AG04449 (cell line): ENCODE measurements at regions not wholly inside any gene's neighbourhood (a gene's known extent, or its start where the extent isn't known, plus 50 kb on each side); places are given as distances from the start of the nearest gene placed in this dataset.

Source experiments
- CTCF ChIA-PET: fragments of 350-600 bp; formaldehyde crosslinking; extraction: SDS; loops from one replicate; lab custom pipeline; 2021; ENCODE audit warnings: antibody characterized with exemption; lab: Yijun Ruan, JAX
- POLR2A ChIA-PET: fragments of 400-600, 350-600 bp; formaldehyde crosslinking; extraction: SDS; loops from one replicate; lab custom pipeline; 2020; ENCODE audit warnings: antibody characterized with exemption, inconsistent platforms; lab: Yijun Ruan, JAX
- DNase-seq: peaks from one replicate; pipeline ENCODE4 v3.0.0-alpha.2; 2010; ENCODE audit warnings: low read depth, low spot score
- H3K4me3 ChIP-seq: 2 replicates; pipeline ENCODE4 v1.5.1; 2011; ENCODE audit warnings: low read depth, mild to moderate bottlenecking, control low read depth, low read length
- TF ChIP-seq, protein P1 (sequence below): IDR thresholded peaks from one replicate; pipeline ENCODE4 v1.5.1; 2011; ENCODE audit warnings: mild to moderate bottlenecking, moderate library complexity, low read length, control low read depth, inconsistent platforms; ENCODE audit not compliant: insufficient read depth; ENCODE audit errors: missing control alignments

- CTCF ChIA-PET: no interaction called here
- TF ChIP-seq, protein P1, sequence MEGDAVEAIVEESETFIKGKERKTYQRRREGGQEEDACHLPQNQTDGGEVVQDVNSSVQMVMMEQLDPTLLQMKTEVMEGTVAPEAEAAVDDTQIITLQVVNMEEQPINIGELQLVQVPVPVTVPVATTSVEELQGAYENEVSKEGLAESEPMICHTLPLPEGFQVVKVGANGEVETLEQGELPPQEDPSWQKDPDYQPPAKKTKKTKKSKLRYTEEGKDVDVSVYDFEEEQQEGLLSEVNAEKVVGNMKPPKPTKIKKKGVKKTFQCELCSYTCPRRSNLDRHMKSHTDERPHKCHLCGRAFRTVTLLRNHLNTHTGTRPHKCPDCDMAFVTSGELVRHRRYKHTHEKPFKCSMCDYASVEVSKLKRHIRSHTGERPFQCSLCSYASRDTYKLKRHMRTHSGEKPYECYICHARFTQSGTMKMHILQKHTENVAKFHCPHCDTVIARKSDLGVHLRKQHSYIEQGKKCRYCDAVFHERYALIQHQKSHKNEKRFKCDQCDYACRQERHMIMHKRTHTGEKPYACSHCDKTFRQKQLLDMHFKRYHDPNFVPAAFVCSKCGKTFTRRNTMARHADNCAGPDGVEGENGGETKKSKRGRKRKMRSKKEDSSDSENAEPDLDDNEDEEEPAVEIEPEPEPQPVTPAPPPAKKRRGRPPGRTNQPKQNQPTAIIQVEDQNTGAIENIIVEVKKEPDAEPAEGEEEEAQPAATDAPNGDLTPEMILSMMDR: no peak
- H3K4me3 ChIP-seq: no peak overlapping the region
- POLR2A ChIA-PET: interaction anchor here (0.6 kb wide), 1 partner anchor 54 kb away, joined by 3 read pairs; no protein-coding TSS in a partner anchor
- no peak for DNase-seq
Observed at GRCh38 chr10:132121511-132121830, 55.7 kb downstream of the JAKMIP3 start.

DNA sequence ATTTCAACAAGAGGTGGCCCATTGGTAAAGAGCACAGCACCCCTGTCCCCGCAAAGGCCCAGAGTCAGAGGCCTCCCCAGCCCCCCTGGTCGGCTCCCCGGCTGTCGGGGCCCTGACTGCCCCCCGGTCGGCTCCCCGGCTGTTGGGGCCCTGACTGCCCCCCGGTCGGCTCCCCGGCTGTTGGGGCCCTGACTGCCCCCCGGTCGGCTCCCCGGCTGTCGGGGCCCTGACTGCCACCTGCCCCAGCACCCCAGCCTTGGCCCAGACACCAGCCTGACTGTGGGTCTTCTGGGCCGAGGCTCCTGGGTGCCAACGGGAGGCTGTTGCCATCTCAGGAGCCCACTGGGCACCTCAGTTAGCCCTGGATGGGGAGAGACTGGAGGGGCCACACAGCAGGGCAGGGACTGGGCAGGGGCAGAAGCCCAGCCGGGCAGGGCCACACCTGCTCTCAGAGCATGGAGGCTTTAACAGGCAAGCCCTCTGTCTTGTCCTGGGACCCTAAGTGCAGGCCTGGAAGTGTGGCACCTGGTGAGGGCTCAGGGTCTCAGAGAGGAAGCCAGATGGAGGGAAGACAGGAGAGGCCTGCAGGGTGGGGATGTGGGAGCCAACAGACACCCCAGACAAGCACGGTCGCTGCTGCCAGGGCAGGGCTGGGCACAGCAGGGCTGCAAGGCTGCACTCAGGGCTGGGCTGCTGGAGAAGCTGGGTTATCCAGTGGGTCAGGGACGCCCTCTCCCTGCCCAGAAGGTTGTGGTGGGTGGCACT is 56.5 kb downstream of the JAKMIP3 start:
- H3K4me3 ChIP-seq: no peak overlapping the region
- DNase-seq: no peak
- TF ChIP-seq, protein P1: no peak
- ChIA-PET POLR2A (interaction anchor here (0.6 kb wide), 1 partner anchor 55 kb away, joined by 3 read pairs; no protein-coding TSS in a partner anchor), CTCF (no interaction called here)

- TF ChIP-seq, protein P1: no peak
- CTCF ChIA-PET: interaction anchor here (0.6 kb wide), 1 partner anchor 8 kb away, joined by 3 read pairs; no protein-coding TSS in a partner anchor
Observed at GRCh38 chr10:132122939-132123445, 57.2 kb downstream of the JAKMIP3 start.

DNA sequence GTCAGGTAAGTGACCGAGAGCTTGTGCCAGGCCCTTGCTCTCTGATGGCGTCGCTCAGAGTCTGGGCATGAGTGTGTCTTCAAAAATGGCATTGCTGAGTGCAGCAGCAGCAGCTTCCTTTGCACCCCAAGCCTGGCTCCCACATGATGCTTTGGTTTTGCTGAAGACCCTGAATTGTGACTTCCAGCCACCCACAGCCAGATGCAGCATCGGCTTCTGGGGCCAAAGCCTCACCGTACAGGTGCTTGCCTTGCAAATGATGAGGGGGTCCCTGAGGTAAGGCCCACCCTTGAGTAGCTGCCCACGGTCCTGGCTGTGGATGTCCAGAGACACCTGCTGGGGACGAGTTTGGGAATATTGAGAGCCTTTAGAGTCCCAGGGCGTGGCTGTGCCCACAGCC is 57.9 kb downstream of the JAKMIP3 start:
- CTCF ChIA-PET: interaction anchor here (0.6 kb wide), 1 partner anchor 9 kb away, joined by 3 read pairs; no protein-coding TSS in a partner anchor
- DNase-seq: no peak
- POLR2A ChIA-PET: no interaction called here
- no peak overlapping the region for H3K4me3 ChIP-seq
- TF ChIP-seq, protein P1: no peak

More at GRCh38 chr10:132122939-132123445, 57.2 kb downstream of the JAKMIP3 start:
- H3K4me3 ChIP-seq: no peak overlapping the region
- DNase-seq: no peak
- POLR2A ChIA-PET: no interaction called here

- POLR2A ChIA-PET: no interaction called here
- TF ChIP-seq, protein P1: no peak
- no peak overlapping the region for H3K4me3 ChIP-seq
- no peak for DNase-seq
- CTCF ChIA-PET: no interaction called here
Observed at GRCh38 chr10:132124201-132124920, 58.6 kb downstream of the JAKMIP3 start.

DNA sequence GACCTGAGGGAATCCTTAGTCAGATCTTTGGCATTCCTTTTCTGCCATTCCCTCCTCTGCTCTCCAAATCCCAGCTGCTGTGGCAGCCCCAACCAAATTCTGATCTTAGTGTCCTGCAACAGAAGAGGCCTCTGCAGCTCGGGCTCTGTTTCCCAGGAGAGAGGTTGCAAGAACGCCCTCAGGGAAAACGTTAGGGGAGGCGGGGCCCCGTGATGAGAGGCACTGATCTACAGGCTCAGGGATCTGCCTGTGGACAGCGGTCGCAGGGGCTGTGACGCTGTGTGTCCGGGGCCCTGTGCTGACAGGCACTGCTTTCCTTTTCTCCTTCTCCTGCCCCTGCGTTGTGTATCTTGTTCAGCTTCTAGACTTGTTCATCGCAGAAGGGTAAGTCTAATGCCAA is 57.3 kb upstream of the DPYSL4 start:
- ChIA-PET CTCF (interaction anchor here (1.2 kb wide), 1 partner anchor 13 kb away, joined by 3 read pairs; no protein-coding TSS in a partner anchor), POLR2A (no interaction called here)
- no peak for DNase-seq
- no peak overlapping the region for H3K4me3 ChIP-seq
- TF ChIP-seq, protein P1: no peak
